ENCODE measurements at regions not wholly inside any gene's neighbourhood (a gene's known extent, or its start where the extent isn't known, plus 50 kb on each side); places are given as distances from the start of the nearest gene placed in this dataset.
A peak's percentile ranks its signal among the peaks of the same experiment; 100 is the strongest.

DNA sequence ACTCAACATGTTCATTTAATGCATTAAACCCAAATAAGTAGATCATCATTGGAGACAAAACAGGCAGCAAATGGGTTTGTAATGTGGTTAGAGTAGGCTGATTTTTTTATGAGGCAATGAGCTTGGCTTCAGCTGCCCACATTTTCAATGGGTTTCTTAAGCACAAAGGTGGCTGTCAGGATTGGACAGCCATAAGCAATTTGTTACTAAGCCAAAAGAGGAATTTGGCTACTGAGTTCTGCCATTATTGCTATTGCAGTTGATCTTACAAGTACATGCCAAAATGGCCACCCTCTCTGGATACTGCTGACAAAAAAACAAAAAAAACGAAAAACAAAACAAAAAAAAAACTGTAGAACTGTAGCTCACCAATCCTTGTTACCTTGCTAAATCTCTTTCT lies 1348.0 kb upstream of the PIK3C3 start:
- DNase-seq: no peak

DNA sequence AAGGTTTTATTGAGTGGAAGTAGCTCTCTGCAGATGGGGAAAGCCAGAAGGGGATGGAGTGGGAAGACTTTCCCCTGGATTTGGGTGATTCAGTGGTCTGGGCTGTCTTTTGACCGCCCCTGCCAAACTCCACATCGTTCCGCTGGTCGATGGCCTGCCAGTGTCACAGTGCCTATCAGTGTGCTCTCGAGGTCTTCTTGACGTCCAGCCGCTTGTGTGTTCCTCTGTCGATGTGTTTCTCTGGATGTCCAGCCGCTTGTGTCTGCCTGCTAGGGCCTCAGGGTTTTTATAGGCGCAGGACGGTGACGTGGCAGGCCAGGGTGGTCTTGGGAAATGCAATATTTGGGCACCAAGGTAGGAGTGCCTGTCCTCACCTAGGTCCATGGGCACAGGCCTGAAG lies 1371.4 kb upstream of the PIK3C3 start:
- no peak for DNase-seq

DNA sequence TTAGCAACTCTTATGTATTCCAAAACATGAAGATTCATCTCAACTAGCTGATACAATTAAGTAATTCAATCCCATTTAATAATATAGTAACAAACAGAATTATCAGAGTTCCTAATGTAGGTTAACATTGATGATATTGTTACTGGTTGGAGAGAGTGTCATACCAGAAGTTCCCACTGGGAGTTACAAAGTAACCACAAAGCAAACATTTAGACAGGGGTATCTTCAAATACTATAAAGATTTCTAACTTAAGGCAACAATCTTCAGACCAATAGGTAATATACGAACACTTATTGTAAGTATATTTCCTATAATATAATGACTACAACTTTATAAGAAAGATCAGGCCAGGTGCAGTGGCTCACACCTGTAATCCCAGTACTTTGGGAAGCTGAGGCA lies 1372.9 kb upstream of the PIK3C3 start:
- no peak for DNase-seq

DNA sequence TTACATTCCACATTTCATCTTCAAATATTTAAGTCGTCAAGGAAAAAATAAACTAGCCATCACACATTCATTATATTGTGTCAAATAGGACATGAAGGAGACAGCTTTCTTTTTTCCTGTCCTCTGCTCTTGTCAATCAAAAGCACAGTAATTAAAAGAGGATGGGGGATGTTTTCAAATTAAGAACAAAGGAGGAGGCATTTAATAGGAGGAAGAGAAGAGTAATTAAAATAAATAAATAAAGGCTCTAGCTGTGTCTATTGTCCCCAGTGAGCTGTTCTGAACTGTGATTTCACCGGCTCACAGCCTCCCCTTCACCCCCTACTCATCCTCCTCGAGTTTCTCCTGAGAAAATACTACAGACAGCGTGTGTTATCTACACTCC lies 1377.1 kb upstream of the PIK3C3 start:
- no peak for DNase-seq

DNA sequence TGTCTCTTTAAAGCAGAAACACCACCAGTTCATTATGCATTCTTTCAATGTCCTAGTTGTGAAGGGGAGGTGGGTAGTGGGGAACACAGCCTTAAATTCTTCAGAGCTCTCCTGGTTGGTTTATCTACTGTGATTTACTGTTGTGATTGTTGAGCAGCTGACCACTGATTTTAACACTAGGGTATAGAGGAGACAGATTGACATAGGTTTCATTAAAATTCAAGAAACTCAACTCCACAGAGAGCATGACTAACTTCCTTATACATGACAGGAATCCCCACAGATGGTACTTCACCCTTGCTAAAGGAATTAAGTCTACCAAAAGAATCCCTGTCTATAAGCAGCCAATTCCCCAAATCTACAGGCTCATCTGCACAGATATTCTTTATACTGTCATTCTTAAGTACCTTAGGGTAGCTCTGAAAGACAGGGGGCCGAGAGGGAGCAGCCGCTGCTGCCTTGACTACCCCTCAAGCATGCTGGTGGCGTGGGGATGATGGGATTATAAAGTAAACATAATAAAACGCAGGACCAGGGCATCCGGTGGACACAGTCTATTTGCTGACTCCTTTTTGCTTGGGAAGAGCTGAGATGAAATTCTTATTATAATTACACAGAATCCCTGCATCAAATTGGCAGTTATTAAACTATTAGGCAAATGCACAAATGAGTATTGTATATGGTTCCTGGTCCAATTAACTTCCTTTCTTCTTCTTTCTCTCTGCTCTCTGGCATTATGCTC lies 1377.6 kb upstream of the PIK3C3 start:
- peak; percentile 78 for DNase-seq

DNA sequence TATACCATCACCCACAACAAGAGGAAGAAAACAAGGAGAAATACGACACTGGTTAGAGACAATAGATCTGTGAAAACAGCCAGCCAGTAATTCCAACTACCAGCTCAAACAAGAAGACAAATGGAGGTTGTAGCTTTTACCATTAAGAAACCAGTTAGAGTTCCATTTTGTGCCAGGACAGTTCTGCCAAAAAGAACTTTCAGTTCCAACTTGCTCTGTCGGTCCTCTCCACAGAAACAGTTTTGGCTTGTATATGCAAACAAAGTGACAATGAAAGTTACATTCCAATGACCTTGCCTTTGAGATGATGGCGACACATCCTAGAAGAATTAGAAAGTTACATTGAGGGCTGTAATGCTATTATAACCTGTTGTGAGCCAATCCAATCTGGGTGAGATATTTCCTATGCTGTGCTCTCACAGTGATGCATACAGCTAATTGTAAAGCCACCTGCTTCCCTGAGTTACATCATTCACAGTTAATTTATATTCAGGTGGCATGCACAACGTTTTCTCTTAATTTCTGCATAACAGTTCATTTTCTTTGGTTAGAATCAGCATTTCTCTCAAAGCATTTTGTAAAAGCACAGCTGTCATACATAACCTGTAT lies 1378.4 kb upstream of the PIK3C3 start:
- peak; percentile 6 for DNase-seq

DNA sequence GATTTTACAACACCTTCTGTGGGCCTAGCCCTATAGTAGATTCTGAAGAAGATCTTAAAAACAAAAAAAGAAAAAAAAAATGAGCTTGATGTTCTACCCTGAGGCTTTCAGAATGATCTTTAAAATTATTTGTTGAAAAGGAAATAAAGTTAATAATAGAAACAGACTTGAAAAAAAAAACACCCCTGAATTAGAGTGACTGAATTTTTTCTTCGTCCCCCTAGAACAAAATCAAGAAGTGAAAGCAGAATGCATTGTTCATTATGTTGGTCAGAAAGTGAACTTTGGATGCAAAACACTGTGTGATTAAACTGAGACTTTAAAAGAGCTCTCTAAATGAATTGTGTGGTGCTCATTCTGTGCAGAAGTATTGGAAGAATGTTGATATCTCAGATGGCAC lies 1384.4 kb upstream of the PIK3C3 start:
- DNase-seq: no peak

DNA sequence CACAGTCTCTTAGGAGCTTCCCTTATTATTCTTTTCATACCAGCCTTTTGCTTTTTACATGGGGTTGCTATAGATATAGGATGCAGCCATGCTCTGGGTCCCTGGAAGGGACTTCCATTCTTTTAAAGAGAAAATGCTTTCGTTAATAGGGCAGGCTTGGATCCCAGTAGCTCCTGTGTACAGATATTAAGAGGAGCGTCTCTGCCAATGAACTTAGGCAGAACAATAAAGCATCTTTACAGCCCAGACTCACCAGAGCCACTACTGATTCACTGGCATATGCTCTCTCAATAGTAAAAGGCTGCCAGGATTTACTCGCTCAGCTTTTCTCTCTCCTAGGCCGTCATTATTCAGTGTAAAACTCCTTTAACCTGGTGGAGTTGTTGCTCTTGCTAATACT lies 1385.4 kb upstream of the PIK3C3 start:
- no peak for DNase-seq

DNA sequence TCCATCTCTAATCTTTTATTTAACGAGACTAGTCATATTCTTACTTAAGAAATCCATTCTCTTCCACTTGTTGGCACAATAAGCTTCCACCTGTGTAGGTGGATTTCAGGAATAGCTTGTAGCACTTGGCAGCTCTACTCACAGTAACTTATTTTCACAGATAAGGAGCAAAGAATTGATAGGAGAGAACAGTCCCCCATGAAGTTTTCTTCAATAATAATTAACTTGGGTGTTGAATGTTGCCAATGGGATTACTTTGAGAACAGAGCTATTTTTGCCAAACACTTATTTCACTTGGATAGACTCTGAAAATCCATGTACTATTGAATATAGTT lies 1388.6 kb upstream of the PIK3C3 start:
- DNase-seq: no peak

DNA sequence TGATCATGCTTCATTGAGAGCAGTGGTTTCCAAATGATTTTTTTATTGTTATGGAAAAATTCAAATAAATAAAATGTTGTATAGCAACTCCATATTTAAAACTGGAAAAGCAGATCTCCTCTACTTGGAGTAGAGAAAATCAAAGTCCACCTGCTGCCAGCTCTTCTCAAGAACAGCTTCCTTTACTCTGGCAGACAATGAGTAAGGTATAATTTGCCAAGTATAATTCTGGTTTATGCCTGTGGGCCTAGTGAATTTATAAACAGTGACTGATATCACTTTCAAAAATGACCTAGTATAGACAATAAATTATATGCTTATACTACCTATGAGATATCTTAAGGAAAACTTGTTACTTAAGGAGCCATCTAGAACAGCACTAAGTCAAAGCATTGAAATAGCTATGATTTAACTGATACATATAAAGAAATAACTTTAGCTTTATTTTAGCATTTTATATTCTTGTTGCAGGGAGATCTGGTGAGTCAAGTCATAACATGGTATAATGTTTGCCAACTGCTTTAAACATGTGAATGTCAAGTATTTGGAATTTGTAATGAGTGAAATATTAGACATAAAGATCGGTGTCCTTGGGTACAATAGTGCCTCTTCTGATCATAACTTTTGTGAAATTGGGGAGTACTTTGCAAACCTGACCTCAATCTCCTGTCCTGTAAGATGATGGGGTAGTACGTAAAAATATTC lies 1389.1 kb upstream of the PIK3C3 start:
- no peak for DNase-seq

DNA sequence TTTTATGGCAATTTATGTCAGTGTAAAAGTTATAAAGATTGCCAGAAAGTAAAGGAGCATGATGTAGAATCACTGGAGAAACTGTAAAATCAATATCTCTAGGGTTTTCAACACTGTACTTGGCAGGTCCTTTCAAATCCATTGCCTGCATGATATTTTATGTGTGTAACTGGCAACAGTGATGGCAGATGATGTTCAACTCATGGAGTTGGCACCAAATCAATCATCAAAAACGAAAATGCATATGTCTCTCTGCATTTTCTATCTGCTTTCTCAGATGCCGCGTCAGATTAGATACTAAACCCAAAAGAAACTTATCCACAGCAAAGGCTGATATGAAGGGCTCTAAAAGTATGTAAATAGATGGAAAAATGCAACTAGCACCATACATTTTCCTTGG lies 1395.5 kb upstream of the PIK3C3 start:
- DNase-seq: no peak

DNA sequence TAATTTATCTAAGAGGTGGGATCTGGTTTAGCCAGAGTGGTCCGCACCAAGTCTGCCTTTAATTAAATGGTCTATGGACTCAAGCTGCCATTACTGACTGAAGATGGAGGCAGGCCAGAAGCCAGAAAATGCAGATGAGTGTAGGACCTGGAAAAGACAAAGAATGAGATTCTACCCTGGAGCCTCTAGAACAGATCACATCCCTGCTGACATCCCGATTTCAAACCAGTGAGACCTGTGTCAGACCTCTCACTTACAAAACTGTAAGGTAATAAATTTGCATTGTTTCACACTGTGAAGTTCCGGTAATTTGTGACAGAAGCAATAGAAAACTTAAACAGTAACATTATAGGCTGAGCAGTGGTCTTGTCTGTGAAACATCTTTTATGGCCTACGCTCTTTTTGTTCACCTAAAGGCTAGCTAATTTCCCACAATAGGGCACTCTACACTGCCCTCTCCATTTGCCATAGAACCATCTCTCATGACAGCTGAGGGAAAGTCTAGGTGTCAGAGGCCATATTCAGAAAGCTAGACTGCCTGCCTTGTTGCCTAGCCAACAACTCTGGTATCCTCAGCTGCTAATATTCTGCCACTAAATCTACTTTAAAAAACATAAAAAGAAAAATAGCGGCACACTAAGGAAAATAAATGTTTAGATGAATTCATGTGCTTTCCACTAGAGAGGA lies 1396.2 kb upstream of the PIK3C3 start:
- DNase-seq: no peak

DNA sequence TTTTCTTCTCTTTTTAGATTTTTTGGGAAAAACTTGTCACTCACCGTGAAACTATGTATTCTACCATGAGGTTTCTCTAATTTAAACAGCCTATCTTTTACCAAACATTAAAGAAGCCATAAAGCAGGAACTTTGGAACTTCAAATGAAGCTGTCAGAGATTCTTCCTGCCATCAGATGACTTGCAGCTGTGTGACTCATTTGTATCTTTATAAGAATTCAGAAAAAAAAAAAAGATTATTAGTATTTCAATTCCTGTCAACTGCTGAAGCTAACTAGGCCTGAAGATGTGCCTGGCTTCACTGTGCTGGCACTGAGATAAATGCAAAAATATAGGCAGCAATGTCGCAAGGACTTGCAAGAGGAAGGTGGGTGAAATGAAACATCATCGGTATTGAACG lies 1399.1 kb upstream of the PIK3C3 start:
- DNase-seq: peak; percentile 51

DNA sequence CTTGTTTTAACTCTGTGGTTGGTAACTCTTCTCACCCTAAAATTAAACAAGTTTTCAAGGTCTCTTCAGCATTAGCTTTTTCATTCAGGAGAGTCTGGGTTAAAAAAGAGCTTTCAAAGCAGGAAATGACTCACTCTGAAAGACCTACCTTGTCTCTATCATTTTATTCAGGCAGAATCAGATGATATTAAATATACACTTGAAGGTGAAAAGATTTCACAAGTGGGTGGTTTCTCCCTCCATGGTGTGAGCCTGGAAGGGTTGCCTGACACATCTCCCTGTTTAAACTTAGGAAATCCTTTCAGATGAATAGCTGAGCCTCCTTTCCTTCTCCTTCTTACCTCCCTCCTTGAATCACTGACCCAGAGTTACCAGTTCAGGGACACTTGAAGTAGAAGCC lies 1402.0 kb upstream of the PIK3C3 start:
- DNase-seq: no peak

DNA sequence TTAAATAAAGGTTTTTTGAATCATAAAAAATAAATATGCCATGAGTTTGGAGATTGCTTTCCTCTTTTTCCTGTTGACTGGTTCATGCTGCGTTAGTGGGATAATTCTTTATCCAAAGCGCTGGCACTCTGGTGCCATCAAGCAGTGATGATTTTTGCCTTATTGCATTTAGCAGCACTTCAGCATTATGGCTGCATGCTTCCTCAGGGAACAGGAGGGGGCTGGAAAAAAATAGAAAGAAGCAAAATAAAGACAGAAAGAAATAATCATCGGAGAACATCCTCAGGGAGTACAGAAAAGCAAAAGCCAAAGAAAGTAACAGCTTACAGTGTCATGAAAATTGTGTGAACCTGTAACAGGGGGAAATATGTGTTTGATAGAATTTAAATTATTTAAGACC lies 1408.2 kb upstream of the PIK3C3 start:
- no peak for DNase-seq

DNA sequence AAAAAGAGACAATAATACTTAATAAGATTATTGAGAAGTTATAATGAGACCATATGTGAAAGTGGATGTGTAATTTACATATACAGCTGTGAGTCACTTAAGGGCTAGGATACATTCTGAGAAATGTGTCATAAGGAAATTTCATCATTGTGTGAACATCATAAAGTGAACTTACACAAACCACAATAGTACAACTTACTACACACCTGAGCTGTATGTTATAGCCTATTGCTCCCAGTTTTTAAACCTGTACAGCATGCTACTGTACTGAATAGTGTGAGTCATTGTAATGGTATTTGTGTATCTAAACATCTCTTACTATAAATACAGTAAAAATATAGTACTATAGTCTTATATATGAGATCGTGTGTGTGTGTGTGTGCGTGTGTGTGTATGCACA lies 1420.3 kb upstream of the PIK3C3 start:
- peak; percentile 33 for DNase-seq

DNA sequence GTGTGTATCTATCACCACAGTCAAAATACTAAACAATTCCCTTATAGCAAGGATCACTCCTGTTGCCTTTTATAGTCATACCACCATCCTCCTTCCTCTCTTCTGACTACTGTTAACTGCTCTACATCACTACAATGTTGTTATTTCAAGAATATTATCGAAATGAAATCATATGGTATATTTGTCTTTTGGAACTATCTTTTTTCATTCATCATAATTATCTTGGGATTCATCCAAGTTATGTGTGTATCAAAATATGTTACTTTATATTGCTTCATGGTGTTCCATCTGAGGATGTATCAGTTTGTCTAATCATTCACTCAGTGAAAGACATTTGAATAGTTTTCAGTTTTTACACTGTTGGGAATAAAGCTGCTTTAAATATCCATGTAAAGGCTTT lies 1423.0 kb upstream of the PIK3C3 start:
- DNase-seq: peak; percentile 58

DNA sequence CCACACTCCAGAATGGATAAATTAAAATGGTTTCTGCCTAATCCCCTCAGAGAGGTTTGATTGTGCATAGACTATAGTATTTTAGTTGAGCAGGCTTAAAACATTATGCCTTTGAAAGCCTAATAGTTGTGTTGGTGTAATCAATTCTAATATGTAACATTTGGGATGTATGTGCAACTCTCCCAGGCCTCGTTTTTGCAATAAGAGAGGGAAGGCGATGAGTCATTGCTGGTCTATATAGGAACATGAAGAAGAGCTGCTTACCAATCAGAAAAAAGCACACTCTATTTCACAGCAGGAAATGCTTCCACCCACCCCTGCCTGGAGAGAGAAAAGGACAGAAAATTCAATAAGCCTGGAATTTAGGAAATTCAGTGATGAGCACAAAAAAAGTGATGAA lies 1424.0 kb upstream of the PIK3C3 start:
- peak; percentile 42 for DNase-seq

DNA sequence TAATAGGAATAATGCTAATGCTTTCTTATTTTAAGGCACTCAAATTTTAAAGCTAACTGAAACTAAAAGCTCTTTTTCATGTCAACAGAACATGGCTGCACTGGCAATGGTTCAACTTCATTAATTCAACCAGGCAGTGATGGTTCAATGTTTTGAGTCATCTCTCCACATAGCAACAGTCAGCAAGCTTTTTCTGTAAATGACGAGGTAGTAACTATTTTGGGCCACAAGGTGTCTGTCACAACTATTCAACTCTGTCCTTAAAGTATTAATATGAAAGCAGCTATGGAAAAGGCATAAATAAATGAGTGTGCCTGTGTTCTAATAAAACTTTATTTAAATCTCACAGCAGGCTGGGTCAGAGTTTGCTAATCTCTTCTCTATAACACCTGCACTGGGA lies 1425.6 kb upstream of the PIK3C3 start:
- peak; percentile 41 for DNase-seq

DNA sequence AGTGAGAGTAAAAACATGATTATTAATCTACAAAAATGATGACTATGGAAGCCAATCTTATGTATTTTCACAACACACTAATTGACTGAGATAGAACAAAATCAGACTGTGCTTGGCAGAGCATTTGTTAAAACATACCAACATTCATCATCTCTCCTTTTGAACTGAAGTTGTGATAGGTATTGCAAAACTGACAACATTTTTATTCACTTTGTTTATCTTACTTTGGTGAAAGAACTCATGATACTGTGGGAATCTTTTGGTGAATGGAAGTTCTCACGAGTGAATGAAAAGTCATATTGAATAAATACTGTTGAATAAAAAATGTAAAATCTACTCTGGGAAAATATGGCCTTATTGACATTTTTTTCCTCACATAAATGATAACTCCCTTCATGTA lies 1430.2 kb upstream of the PIK3C3 start:
- no peak for DNase-seq

DNA sequence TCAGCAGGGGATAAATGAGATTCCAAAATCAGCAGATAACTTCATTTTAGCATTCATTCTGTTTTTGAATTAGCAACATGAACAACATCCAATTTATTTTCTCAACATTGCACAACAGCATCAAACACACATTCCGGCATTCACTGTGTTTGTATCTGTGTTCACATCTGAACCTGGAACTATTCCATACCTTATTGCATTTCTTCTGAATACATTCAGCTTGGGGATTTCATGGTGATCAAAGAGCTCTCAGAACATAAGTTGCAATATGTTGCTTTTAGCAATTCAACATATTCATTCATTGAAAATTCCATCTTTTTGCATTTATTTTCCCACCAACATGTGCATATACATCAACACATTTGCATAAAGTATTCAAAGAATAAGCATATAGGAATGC lies 1431.7 kb upstream of the PIK3C3 start:
- DNase-seq: no peak

DNA sequence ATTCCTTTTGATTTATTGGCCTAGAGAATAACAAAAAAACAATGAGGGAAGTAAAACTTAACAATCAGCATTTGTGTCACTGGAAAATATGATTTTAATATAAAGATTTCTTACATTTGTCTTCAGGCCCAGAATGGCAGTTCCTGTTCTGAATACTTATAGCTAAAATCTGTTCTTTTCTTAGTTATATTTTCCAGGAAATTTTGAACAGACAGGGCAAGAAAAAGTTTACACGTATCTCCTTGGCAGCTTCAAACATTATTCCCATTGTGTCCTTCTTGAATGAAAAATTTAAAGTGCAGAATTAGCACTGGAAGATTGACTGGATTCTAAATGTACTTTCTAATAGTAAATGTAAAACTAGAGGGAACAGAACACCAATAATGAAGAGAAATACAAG lies 1454.0 kb upstream of the PIK3C3 start:
- no peak for DNase-seq

DNA sequence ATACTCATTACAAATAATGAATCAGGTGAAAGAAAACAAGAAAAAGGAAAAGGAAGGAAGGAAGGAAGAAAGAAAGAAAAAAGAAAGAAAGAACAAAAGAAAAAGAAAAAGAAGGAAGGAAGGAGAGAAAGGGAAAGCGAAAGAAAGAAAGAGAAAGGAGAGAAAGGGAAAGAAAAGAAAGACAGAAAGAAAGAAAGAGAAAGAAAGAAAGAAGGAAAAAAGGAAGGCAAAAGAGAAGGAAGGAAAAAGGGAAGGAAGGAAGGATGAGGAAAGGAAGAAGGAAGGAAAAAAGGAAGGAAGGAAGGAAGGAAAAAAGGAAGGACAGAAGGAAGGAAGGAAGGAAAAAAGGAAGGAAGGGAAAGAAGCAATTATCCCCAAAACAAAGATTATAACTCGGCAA lies 1460.4 kb upstream of the PIK3C3 start:
- DNase-seq: no peak

DNA sequence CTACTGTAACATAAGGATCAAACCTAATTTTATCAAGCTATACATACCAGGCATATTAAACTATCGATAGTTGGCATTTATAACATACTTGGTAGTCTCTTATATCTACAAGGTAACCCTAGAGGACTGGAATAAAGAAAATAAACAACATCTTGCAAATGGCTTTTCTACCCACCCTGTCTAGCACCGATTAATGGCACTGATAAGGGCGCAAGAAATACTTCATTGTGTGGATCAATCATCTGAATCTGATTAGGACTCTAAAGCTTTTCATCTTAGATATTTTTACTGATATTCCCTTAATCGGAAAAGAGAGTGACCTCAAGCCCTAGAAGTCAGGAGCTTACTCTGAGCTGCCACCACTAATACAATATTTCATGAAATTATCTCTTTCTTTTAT lies 1461.7 kb upstream of the PIK3C3 start:
- DNase-seq: no peak
